ENCODE measurements at regions not wholly inside any gene's neighbourhood (a gene's known extent, or its start where the extent isn't known, plus 50 kb on each side); places are given as distances from the start of the nearest gene placed in this dataset.

DNA sequence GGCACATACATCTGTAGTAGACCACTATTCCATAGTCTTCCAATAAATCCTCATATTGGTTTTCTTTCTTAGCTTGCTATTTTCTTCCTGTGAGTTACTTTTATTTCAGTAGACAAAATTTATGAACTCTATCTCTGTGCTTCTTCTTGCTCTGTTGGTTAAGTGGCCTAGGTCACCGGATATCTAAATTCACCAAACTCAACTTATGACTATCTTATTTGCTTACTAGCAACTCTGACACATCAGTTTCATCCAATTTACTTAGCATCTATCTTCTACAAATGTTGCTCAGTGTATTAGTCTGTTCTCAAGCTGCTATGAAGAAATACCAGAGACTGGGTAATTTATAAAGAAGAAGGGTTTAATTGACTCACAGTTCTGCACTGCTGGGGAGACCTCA lies 432.5 kb upstream of the FSIP2 start:
- no peaks in the 10 kb centered on the region for H3K9me2 ChIP-seq (replicated peaks; ENCODE audit: insufficient read depth)
- WGBS (ENCODE audit: low lambda C conversion rate, missing lambda C conversion rate): 96% methylated on average over 1 of the region's 1 CpG

DNA sequence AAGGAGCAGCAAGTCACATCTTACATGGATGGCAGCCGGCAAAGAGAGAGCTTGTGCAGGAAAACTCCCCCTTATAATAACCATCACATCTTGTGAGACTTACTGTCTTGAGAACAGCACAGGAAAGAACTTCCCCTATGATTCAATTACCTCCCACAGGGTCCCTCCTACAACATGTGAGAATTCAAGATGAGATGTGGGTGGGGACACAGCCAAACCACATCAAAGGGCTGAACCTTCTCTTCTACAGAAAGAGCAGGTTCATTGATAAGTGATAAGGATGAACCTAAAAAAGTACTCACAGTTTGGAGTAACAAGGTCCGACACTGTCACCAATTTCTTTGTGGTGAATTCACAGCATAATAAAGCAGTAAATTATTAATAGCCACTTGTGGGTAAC lies 422.2 kb upstream of the FSIP2 start:
- no peaks in the 10 kb centered on the region for H3K79me2 ChIP-seq
- 46% methylated on average over 2 of the region's 2 CpGs for WGBS (ENCODE audit: low lambda C conversion rate, missing lambda C conversion rate)
- DNase-seq (ENCODE audit: low spot score): no peak
- H4K20me1 ChIP-seq (ENCODE audit: insufficient read depth, poor library complexity, severe bottlenecking): no peaks in the 10 kb centered on the region
- H3K4me2 ChIP-seq: no peak overlapping the region
- no peaks in the 10 kb centered on the region for H3K9me2 ChIP-seq (replicated peaks; ENCODE audit: insufficient read depth)
- H3K27ac ChIP-seq: no peak overlapping the region
- no peak overlapping the region for H3K4me3 ChIP-seq
- no peak overlapping the region for H2AFZ ChIP-seq
- TF ChIP-seq EZH2 (IDR thresholded peaks at IDR 0.05; ENCODE audit: borderline replicate concordance) (no peak), EZH2phosphoT487 (IDR thresholded peaks at IDR 0.05; ENCODE audit: low read depth, severe bottlenecking, unreplicated experiment) (no peak)
- TF ChIP-seq, protein P1, sequence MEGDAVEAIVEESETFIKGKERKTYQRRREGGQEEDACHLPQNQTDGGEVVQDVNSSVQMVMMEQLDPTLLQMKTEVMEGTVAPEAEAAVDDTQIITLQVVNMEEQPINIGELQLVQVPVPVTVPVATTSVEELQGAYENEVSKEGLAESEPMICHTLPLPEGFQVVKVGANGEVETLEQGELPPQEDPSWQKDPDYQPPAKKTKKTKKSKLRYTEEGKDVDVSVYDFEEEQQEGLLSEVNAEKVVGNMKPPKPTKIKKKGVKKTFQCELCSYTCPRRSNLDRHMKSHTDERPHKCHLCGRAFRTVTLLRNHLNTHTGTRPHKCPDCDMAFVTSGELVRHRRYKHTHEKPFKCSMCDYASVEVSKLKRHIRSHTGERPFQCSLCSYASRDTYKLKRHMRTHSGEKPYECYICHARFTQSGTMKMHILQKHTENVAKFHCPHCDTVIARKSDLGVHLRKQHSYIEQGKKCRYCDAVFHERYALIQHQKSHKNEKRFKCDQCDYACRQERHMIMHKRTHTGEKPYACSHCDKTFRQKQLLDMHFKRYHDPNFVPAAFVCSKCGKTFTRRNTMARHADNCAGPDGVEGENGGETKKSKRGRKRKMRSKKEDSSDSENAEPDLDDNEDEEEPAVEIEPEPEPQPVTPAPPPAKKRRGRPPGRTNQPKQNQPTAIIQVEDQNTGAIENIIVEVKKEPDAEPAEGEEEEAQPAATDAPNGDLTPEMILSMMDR (IDR thresholded peaks at IDR 0.05; ENCODE audit: poor library complexity): no peak
- no peaks in the 10 kb centered on the region for H3K36me3 ChIP-seq (replicated peaks; ENCODE audit: insufficient read depth, low read depth)
- H3K27me3 ChIP-seq: no peaks in the 10 kb centered on the region
- H3K9me3 ChIP-seq (ENCODE audit: low read depth): no peaks in the 10 kb centered on the region
- H3K4me1 ChIP-seq (ENCODE audit: insufficient read depth): no peaks in the 10 kb centered on the region

More for the DNA sequence above, 432.5 kb upstream of the FSIP2 start:
- Histone ChIP-seq H3K27me3 (no peaks in the 10 kb centered on the region), H3K4me1 (ENCODE audit: insufficient read depth) (no peaks in the 10 kb centered on the region), H3K4me2 (no peak overlapping the region), H2AFZ (no peak overlapping the region), H4K20me1 (ENCODE audit: insufficient read depth, poor library complexity, severe bottlenecking) (no peaks in the 10 kb centered on the region), H3K79me2 (no peaks in the 10 kb centered on the region), H3K4me3 (no peak overlapping the region), H3K9me3 (ENCODE audit: low read depth) (no peaks in the 10 kb centered on the region), H3K36me3 (replicated peaks; ENCODE audit: insufficient read depth, low read depth) (no peaks in the 10 kb centered on the region), H3K27ac (no peak overlapping the region)
- TF ChIP-seq EZH2phosphoT487 (IDR thresholded peaks at IDR 0.05; ENCODE audit: low read depth, severe bottlenecking, unreplicated experiment) (no peak), EZH2 (IDR thresholded peaks at IDR 0.05; ENCODE audit: borderline replicate concordance) (no peak)
- TF ChIP-seq, protein P1 (IDR thresholded peaks at IDR 0.05; ENCODE audit: poor library complexity): no peak
- no peak for DNase-seq (ENCODE audit: low spot score)

DNA sequence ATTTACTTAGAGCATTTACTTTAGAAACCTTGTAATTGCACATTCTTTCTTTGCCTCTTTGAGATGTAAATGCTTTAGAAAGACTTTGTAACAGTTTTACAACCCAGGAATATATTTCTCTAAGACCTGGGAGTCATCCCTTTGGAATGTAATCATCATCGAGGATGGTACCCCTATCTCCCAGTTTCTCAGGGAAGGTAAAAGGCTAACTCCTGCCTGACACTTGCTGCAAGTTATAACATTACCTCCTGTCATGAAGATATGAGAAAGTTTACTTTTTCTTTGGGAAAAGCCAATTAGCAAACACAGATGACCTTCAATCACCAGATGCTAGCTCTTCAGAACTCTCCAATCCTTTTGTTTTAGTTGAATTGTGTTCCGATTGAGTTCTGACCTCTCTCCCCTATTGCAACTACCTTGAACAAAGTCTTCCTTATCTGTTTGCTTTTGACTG lies 420.3 kb upstream of the FSIP2 start:
- no peaks in the 10 kb centered on the region for H4K20me1 ChIP-seq (ENCODE audit: insufficient read depth, poor library complexity, severe bottlenecking)
- H3K36me3 ChIP-seq (replicated peaks; ENCODE audit: insufficient read depth, low read depth): no peaks in the 10 kb centered on the region
- DNase-seq (ENCODE audit: low spot score): peak; percentile 53
- H3K4me2 ChIP-seq: no peak overlapping the region
- H3K9me2 ChIP-seq (replicated peaks; ENCODE audit: insufficient read depth): no peaks in the 10 kb centered on the region
- H3K27me3 ChIP-seq: no peaks in the 10 kb centered on the region
- H3K4me3 ChIP-seq: no peak overlapping the region
- no peaks in the 10 kb centered on the region for H3K9me3 ChIP-seq (ENCODE audit: low read depth)
- H3K27ac ChIP-seq: peak overlapping the region; percentile 9
- H3K4me1 ChIP-seq (ENCODE audit: insufficient read depth): no peaks in the 10 kb centered on the region
- no peaks in the 10 kb centered on the region for H3K79me2 ChIP-seq
- WGBS (ENCODE audit: low lambda C conversion rate, missing lambda C conversion rate): 20% methylated on average over 2 of the region's 2 CpGs
- TF ChIP-seq, protein P1 (IDR thresholded peaks at IDR 0.05; ENCODE audit: poor library complexity): no peak
- no peak for TF ChIP-seq EZH2phosphoT487 (IDR thresholded peaks at IDR 0.05; ENCODE audit: low read depth, severe bottlenecking, unreplicated experiment)
- TF ChIP-seq EZH2 (IDR thresholded peaks at IDR 0.05; ENCODE audit: borderline replicate concordance): no peak
- no peak overlapping the region for H2AFZ ChIP-seq

DNA sequence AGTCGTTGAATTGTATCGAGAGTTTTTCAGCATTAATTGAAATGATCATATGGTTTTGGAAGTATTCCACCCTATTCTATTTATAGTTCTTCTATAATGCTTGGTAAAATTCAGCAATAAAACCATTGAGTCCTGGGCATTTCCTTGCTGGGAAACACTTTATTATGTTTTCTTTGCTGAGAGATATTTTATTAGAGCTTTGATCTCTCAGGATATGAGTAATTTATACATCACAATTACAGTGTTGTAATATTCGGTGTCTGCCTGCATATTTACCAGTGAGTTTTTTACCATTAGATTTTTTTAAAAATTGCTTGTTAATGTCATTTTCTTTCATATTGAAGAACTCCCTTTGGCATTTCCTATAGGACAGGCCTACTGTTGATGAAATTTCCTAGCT lies 402.7 kb upstream of the FSIP2 start:
- Histone ChIP-seq H3K4me1 (ENCODE audit: insufficient read depth) (no peaks in the 10 kb centered on the region), H3K9me2 (replicated peaks; ENCODE audit: insufficient read depth) (no peaks in the 10 kb centered on the region), H3K4me3 (no peak overlapping the region), H3K4me2 (no peak overlapping the region), H4K20me1 (ENCODE audit: insufficient read depth, poor library complexity, severe bottlenecking) (no peaks in the 10 kb centered on the region), H3K27ac (no peak overlapping the region), H2AFZ (no peak overlapping the region), H3K27me3 (no peaks in the 10 kb centered on the region), H3K9me3 (ENCODE audit: low read depth) (no peaks in the 10 kb centered on the region), H3K36me3 (replicated peaks; ENCODE audit: insufficient read depth, low read depth) (no peaks in the 10 kb centered on the region), H3K79me2 (no peaks in the 10 kb centered on the region)
- WGBS (ENCODE audit: low lambda C conversion rate, missing lambda C conversion rate): 72% methylated on average over 3 of the region's 3 CpGs
- no peak for DNase-seq (ENCODE audit: low spot score)
- TF ChIP-seq, protein P1 (IDR thresholded peaks at IDR 0.05; ENCODE audit: poor library complexity): no peak
- TF ChIP-seq EZH2phosphoT487 (IDR thresholded peaks at IDR 0.05; ENCODE audit: low read depth, severe bottlenecking, unreplicated experiment) (no peak), EZH2 (IDR thresholded peaks at IDR 0.05; ENCODE audit: borderline replicate concordance) (no peak)

Measured in hepatocyte (in vitro differentiated cells).